ENCODE measurements at regions not wholly inside any gene's neighbourhood (a gene's known extent, or its start where the extent isn't known, plus 50 kb on each side); places are given as distances from the start of the nearest gene placed in this dataset.

GRCh38 chr9:87427851-87428506 is 69.7 kb upstream of the DAPK1 start:
- Histone ChIP-seq H3K4me1 (ENCODE audit: control insufficient read depth, insufficient read depth, low read length) (no peaks in the 10 kb centered on the region), H3K27ac (ENCODE audit: low read length) (no peak overlapping the region), H3K4me3 (ENCODE audit: low read length) (no peak overlapping the region), H3K36me3 (ENCODE audit: control insufficient read depth, insufficient read depth, low read length) (no peaks in the 10 kb centered on the region), H3K27me3 (ENCODE audit: control insufficient read depth, insufficient read depth, low read length) (no peaks in the 10 kb centered on the region), H3K9me3 (ENCODE audit: control insufficient read depth, insufficient read depth, low read length) (no peaks in the 10 kb centered on the region)
- no peak overlapping the region for H3K4me3 Mint-ChIP-seq
- no peak for DNase-seq
- no peaks in the 10 kb centered on the region for H3K36me3 Mint-ChIP-seq
- 90% methylated on average over 5 of the region's 5 CpGs for WGBS (ENCODE audit: insufficient coverage)
- no peak for ATAC-seq
- intact Hi-C loops (cut with micrococcal nuclease): no loop called here
- peaks cover 0 to 5% of the 10 kb centered on the region in 2 donors for H3K27me3 Mint-ChIP-seq (ENCODE audit: low read depth in 2 of 2)
- no peak for TF ChIP-seq CTCF (IDR thresholded peaks at IDR 0.05)
- H3K9me3 Mint-ChIP-seq: peaks cover 2% of the 10 kb centered on the region in 2 donors
- no peaks in the 10 kb centered on the region for H3K4me1 Mint-ChIP-seq
- no peak overlapping the region for H3K27ac Mint-ChIP-seq

GRCh38 chr9:87428659-87429058 is 69.0 kb upstream of the DAPK1 start:
- TF ChIP-seq CTCF (IDR thresholded peaks at IDR 0.05): no peak
- no peak overlapping the region for H3K27ac ChIP-seq (ENCODE audit: low read length)
- H3K9me3 ChIP-seq (ENCODE audit: control insufficient read depth, insufficient read depth, low read length): no peaks in the 10 kb centered on the region
- Mint-ChIP-seq H3K27me3 (ENCODE audit: low read depth in 2 of 2) (peaks cover 0 to 5% of the 10 kb centered on the region in 2 donors), H3K4me1 (no peaks in the 10 kb centered on the region), H3K36me3 (no peaks in the 10 kb centered on the region), H3K4me3 (no peak overlapping the region), H3K9me3 (peaks cover 0 to 2% of the 10 kb centered on the region in 2 donors), H3K27ac (no peak overlapping the region)
- intact Hi-C loops (cut with micrococcal nuclease): no loop called here
- no peaks in the 10 kb centered on the region for H3K36me3 ChIP-seq (ENCODE audit: control insufficient read depth, insufficient read depth, low read length)
- H3K27me3 ChIP-seq (ENCODE audit: control insufficient read depth, insufficient read depth, low read length): no peaks in the 10 kb centered on the region
- DNase-seq (no peak), ATAC-seq (no peak)
- no peaks in the 10 kb centered on the region for H3K4me1 ChIP-seq (ENCODE audit: control insufficient read depth, insufficient read depth, low read length)
- no peak overlapping the region for H3K4me3 ChIP-seq (ENCODE audit: low read length)
- 80% methylated on average over 3 of the region's 3 CpGs for WGBS (ENCODE audit: insufficient coverage)

GRCh38 chr9:87431837-87432236 is 65.8 kb upstream of the DAPK1 start:
- H3K36me3 ChIP-seq (ENCODE audit: control insufficient read depth, insufficient read depth, low read length): no peaks in the 10 kb centered on the region
- Mint-ChIP-seq H3K9me3 (no peaks in the 10 kb centered on the region), H3K4me3 (no peak overlapping the region), H3K4me1 (peaks cover 0 to 2% of the 10 kb centered on the region in 2 donors), H3K36me3 (no peaks in the 10 kb centered on the region), H3K27ac (no peak overlapping the region), H3K27me3 (ENCODE audit: low read depth in 2 of 2) (peaks cover 0 to 5% of the 10 kb centered on the region in 2 donors)
- no peak for DNase-seq
- no peaks in the 10 kb centered on the region for H3K27me3 ChIP-seq (ENCODE audit: control insufficient read depth, insufficient read depth, low read length)
- H3K4me1 ChIP-seq (ENCODE audit: control insufficient read depth, insufficient read depth, low read length): no peaks in the 10 kb centered on the region
- H3K27ac ChIP-seq (ENCODE audit: low read length): no peak overlapping the region
- WGBS (ENCODE audit: insufficient coverage): 86% methylated on average over 3 of the region's 3 CpGs
- ATAC-seq: no peak
- no peak overlapping the region for H3K4me3 ChIP-seq (ENCODE audit: low read length)
- no peak for TF ChIP-seq CTCF (IDR thresholded peaks at IDR 0.05)
- intact Hi-C loops (cut with micrococcal nuclease): no loop called here
- no peaks in the 10 kb centered on the region for H3K9me3 ChIP-seq (ENCODE audit: control insufficient read depth, insufficient read depth, low read length)

GRCh38 chr9:87433853-87434252 is 63.8 kb upstream of the DAPK1 start:
- H3K4me1 ChIP-seq (ENCODE audit: control insufficient read depth, insufficient read depth, low read length): no peaks in the 10 kb centered on the region
- ATAC-seq (no peak), DNase-seq (no peak)
- no peaks in the 10 kb centered on the region for H3K9me3 ChIP-seq (ENCODE audit: control insufficient read depth, insufficient read depth, low read length)
- no peak overlapping the region for H3K4me3 Mint-ChIP-seq
- no peak overlapping the region for H3K27ac Mint-ChIP-seq
- peaks cover 0 to 5% of the 10 kb centered on the region in 2 donors for H3K4me1 Mint-ChIP-seq
- peaks cover 0 to 5% of the 10 kb centered on the region in 2 donors for H3K27me3 Mint-ChIP-seq (ENCODE audit: low read depth in 2 of 2)
- H3K27me3 ChIP-seq (ENCODE audit: control insufficient read depth, insufficient read depth, low read length): no peaks in the 10 kb centered on the region
- no peaks in the 10 kb centered on the region for H3K36me3 ChIP-seq (ENCODE audit: control insufficient read depth, insufficient read depth, low read length)
- TF ChIP-seq CTCF (IDR thresholded peaks at IDR 0.05): no peak
- H3K4me3 ChIP-seq (ENCODE audit: low read length): no peak overlapping the region
- no peaks in the 10 kb centered on the region for H3K9me3 Mint-ChIP-seq
- H3K27ac ChIP-seq (ENCODE audit: low read length): no peak overlapping the region
- 82% methylated on average over 1 of the region's 1 CpG for WGBS (ENCODE audit: insufficient coverage)
- H3K36me3 Mint-ChIP-seq: no peaks in the 10 kb centered on the region
- intact Hi-C loops (cut with micrococcal nuclease): no loop called here
